Endodermal cell (in vitro differentiated cells): ENCODE measurements at regions not wholly inside any gene's neighbourhood (a gene's known extent, or its start where the extent isn't known, plus 50 kb on each side); places are given as distances from the start of the nearest gene placed in this dataset.

ENCODE experiments used
- DNase-seq: peaks from one replicate; pipeline ENCODE4 v3.0.0-alpha.2; 2017
- H3K27ac ChIP-seq: 2 replicates; pipeline ENCODE4 v1.5.1; 2013; ENCODE audit warnings: mild to moderate bottlenecking, low read depth, low read length, moderate library complexity
- H3K27me3 ChIP-seq: 2 replicates; pipeline ENCODE4 v1.6.1; 2013; ENCODE audit warnings: mild to moderate bottlenecking, low read length, moderate library complexity; ENCODE audit not compliant: insufficient read depth, control insufficient read depth, poor library complexity, severe bottlenecking
- H3K36me3 ChIP-seq: 2 replicates; pipeline ENCODE4 v1.7.0; 2013; ENCODE audit warnings: mild to moderate bottlenecking, low read length, moderate library complexity; ENCODE audit not compliant: control insufficient read depth, insufficient read depth
- H3K4me1 ChIP-seq: one replicate; pipeline ENCODE4 v1.7.0; 2013; ENCODE audit warnings: low read length; ENCODE audit not compliant: control insufficient read depth, insufficient read depth
- H3K4me3 ChIP-seq: 2 replicates; pipeline ENCODE4 v1.5.1; 2013; ENCODE audit warnings: mild to moderate bottlenecking, low read length, moderate library complexity
- H3K9ac ChIP-seq: 2 replicates; pipeline ENCODE4 v1.6.1; 2013; ENCODE audit warnings: mild to moderate bottlenecking, low read length, moderate library complexity; ENCODE audit not compliant: poor library complexity, severe bottlenecking; ENCODE audit errors: extremely low read depth
- H3K9me3 ChIP-seq: 2 replicates; pipeline ENCODE4 v1.6.1; 2013; ENCODE audit warnings: mild to moderate bottlenecking, low read length, moderate library complexity; ENCODE audit not compliant: control insufficient read depth
- H3K27ac Mint-ChIP-seq: 2 replicates; pipeline ENCODE4 v1.8.0; 2020; ENCODE audit warnings: mixed read lengths
- H3K27me3 Mint-ChIP-seq: 2 replicates; pipeline ENCODE4 v1.8.0; 2021; ENCODE audit warnings: mild to moderate bottlenecking, mixed read lengths; ENCODE audit not compliant: insufficient read depth
- H3K36me3 Mint-ChIP-seq: 2 replicates; pipeline ENCODE4 v1.8.0; 2020; ENCODE audit warnings: low read depth, mixed read lengths
- H3K4me1 Mint-ChIP-seq: 2 replicates; pipeline ENCODE4 v1.8.0; 2020; ENCODE audit warnings: mixed read lengths
- H3K4me3 Mint-ChIP-seq: 2 replicates; pipeline ENCODE4 v1.8.0; 2020; ENCODE audit warnings: mild to moderate bottlenecking, moderate library complexity, mixed read lengths
- H3K9me3 Mint-ChIP-seq: 2 replicates; pipeline ENCODE4 v1.8.0; 2020; ENCODE audit warnings: mild to moderate bottlenecking, mixed read lengths
- CTCF ChIP-seq: fragments of 200-600 bp; sonication (generic); conservative IDR thresholded peaks from 2 replicates; pipeline ENCODE4 v1.5.0; 2021; ENCODE audit warnings: antibody characterized with exemption, mild to moderate bottlenecking
- WGBS, 2 experiments: methylation state at CpG; one replicate each; pipeline versions ENCODE4 v1.1.5 to v1.1.7; 2013; ENCODE audit warnings: missing lambda C conversion rate in 2 of 2, mixed read lengths in 1 of 2; ENCODE audit not compliant: insufficient coverage in 1 of 2, insufficient read length in 1 of 2; 5-methylcytosine and 5-hydroxymethylcytosine counted together

DNA sequence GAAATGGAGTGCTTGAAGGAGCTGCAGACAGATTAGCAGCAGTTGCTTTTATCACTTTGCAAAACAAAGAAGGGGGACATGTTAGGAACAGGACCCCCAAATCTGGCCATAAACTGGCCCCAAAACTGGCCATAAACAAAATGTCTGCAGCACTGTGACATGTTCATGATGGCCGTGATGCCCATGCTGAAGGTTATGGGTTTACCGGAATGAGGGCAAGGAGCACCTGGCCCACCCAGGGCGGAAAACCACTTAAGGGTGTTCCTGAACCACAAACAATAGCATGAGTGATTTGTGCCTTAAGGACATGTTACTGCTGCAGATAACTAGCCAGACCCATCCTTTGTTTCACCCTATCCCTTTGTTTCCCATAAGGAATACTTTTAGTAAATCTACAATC is 79.6 kb upstream of the GC start:
- peaks cover 3% of the 10 kb centered on the region for H3K4me1 ChIP-seq
- H3K9ac ChIP-seq = no peak overlapping the region
- peaks cover 93% of the 10 kb centered on the region for H3K9me3 ChIP-seq
- Mint-ChIP-seq H3K27ac (no peak overlapping the region), H3K36me3 (peaks cover 39% of the 10 kb centered on the region), H3K27me3 (no peaks in the 10 kb centered on the region), H3K9me3 (peaks cover 76% of the 10 kb centered on the region), H3K4me1 (no peaks in the 10 kb centered on the region), H3K4me3 (no peak overlapping the region)
- peaks cover 13% of the 10 kb centered on the region for H3K36me3 ChIP-seq
- H3K27ac ChIP-seq = no peak overlapping the region
- 61 to 63% methylated on average over 3 of the region's 3 CpGs for WGBS, 2 experiments
- no peak for DNase-seq
- no peaks in the 10 kb centered on the region for H3K27me3 ChIP-seq
- peak overlapping the region; percentile 41 for H3K4me3 ChIP-seq
- TF ChIP-seq CTCF = no peak

DNA sequence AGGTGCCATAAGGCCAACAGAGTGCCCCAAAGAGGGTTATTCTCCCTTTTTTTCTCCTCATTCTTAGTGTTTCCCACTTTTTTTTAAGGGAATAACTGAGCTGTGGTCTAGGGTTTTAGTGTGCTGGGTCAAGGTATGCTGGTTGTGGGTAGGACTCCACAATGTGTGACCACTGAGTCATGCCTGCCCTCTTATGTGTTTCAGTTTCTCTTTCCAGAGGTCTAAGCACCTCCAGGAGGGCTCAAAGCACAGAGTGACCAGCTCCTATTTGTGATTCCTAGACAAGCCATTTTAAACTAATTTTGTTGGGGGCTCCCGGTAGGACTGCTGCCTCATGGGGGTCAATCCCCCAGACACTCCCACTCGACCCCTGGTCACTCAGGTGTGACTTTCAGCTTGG is 80.5 kb upstream of the GC start:
- no peak for DNase-seq
- Histone ChIP-seq H3K27me3 (no peaks in the 10 kb centered on the region), H3K9ac (no peak overlapping the region), H3K27ac (no peak overlapping the region), H3K4me3 (peak overlapping the region; percentile 55), H3K9me3 (peaks cover 84% of the 10 kb centered on the region), H3K36me3 (peaks cover 6% of the 10 kb centered on the region), H3K4me1 (no peaks in the 10 kb centered on the region)
- no peak for TF ChIP-seq CTCF
- H3K9me3 Mint-ChIP-seq = peaks cover 68% of the 10 kb centered on the region
- 78% methylated on average over 2 of the region's 2 CpGs; no CpG with 5 or more reads in 1 of the 2 experiments for WGBS, 2 experiments
- no peaks in the 10 kb centered on the region for H3K27me3 Mint-ChIP-seq
- no peak overlapping the region for H3K4me3 Mint-ChIP-seq
- no peaks in the 10 kb centered on the region for H3K4me1 Mint-ChIP-seq
- H3K36me3 Mint-ChIP-seq = peaks cover 33% of the 10 kb centered on the region
- no peak overlapping the region for H3K27ac Mint-ChIP-seq

- Histone ChIP-seq H3K9me3 (peaks cover 66% of the 10 kb centered on the region), H3K36me3 (peaks cover 6% of the 10 kb centered on the region), H3K4me1 (no peaks in the 10 kb centered on the region), H3K27me3 (no peaks in the 10 kb centered on the region), H3K27ac (no peak overlapping the region), H3K4me3 (peak overlapping the region; percentile 59), H3K9ac (no peak overlapping the region)
- DNase-seq = no peak
- H3K36me3 Mint-ChIP-seq = peaks cover 34% of the 10 kb centered on the region
- H3K27ac Mint-ChIP-seq = no peak overlapping the region
- H3K27me3 Mint-ChIP-seq = no peaks in the 10 kb centered on the region
- WGBS, 2 experiments = 95 to 100% methylated on average over 2 to 4 of the region's 4 CpGs
- H3K9me3 Mint-ChIP-seq = peaks cover 60% of the 10 kb centered on the region
- no peaks in the 10 kb centered on the region for H3K4me1 Mint-ChIP-seq
- H3K4me3 Mint-ChIP-seq = no peak overlapping the region
- TF ChIP-seq CTCF = no peak
Observed at GRCh38 chr4:71866212-71866885, 82.5 kb upstream of the GC start.
